ENCODE measurements at regions not wholly inside any gene's neighbourhood (a gene's known extent, or its start where the extent isn't known, plus 50 kb on each side); places are given as distances from the start of the nearest gene placed in this dataset.
A peak's percentile ranks its signal among the peaks of the same experiment; 100 is the strongest.

DNA sequence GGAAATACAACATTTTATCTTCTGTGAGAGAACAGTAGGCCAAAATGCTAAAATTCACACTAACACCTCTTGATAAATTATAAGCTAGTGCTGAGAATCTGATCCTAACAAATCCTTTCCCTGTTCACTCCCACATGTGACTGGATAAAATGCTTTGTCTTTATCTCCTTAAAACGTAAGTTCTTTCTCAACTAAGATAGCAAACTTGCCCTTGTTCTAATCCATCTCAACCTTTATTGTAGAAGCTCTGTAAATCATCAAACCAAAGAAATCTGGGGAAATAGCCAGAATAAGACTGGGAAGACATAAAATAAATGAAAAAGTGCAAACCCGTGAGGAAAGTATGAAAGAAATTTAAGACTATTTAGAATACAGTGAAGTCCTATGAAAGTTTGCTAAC is 1058.4 kb upstream of the ACVR2A start:
- ATAC-seq (no peak), DNase-seq (no peak)
- no peaks in the 10 kb centered on the region for H3K4me1 ChIP-seq
- no peaks in the 10 kb centered on the region for H3K36me3 ChIP-seq
- H3K9me3 ChIP-seq = peaks cover 0 to 29% of the 10 kb centered on the region in 2 donors
- TF ChIP-seq, protein P1, sequence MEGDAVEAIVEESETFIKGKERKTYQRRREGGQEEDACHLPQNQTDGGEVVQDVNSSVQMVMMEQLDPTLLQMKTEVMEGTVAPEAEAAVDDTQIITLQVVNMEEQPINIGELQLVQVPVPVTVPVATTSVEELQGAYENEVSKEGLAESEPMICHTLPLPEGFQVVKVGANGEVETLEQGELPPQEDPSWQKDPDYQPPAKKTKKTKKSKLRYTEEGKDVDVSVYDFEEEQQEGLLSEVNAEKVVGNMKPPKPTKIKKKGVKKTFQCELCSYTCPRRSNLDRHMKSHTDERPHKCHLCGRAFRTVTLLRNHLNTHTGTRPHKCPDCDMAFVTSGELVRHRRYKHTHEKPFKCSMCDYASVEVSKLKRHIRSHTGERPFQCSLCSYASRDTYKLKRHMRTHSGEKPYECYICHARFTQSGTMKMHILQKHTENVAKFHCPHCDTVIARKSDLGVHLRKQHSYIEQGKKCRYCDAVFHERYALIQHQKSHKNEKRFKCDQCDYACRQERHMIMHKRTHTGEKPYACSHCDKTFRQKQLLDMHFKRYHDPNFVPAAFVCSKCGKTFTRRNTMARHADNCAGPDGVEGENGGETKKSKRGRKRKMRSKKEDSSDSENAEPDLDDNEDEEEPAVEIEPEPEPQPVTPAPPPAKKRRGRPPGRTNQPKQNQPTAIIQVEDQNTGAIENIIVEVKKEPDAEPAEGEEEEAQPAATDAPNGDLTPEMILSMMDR (IDR thresholded peaks at IDR 0.05) = no peak
- intact Hi-C loops (cut with DNase I) = no loop called here
- no peak overlapping the region for H3K27ac ChIP-seq
- no peak overlapping the region for H3K4me3 ChIP-seq
- H3K27me3 ChIP-seq = no peaks in the 10 kb centered on the region

DNA sequence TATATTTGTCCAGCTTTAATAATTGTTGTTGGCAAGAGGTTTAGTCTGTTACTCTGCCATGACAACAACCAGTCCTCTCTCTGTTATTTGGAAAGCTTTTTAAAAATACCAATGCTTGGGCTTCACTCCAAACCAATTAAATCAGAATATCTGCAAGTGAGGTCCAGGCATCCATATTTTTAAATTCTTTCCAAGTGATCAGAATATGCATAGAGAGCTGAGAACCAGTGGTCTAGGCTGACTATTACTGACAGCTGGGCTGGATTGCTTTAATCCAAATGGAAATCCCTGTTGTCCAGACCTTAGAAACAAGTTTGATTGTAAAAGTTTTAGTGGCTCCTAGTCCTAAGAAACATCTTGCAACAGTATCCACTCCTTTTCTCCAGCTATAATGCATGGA is 1059.7 kb upstream of the ACVR2A start:
- Histone ChIP-seq H3K27ac (no peak overlapping the region), H3K36me3 (no peaks in the 10 kb centered on the region), H3K9me3 (peaks cover 0 to 23% of the 10 kb centered on the region in 2 donors), H3K4me3 (no peak overlapping the region), H3K27me3 (no peaks in the 10 kb centered on the region), H3K4me1 (no peaks in the 10 kb centered on the region)
- TF ChIP-seq, protein P1 (IDR thresholded peaks at IDR 0.05) = no peak
- ATAC-seq (no peak), DNase-seq (peak in 2 of 4 donors; percentile 3 to 4)
- intact Hi-C loops (cut with DNase I) = no loop called here

DNA sequence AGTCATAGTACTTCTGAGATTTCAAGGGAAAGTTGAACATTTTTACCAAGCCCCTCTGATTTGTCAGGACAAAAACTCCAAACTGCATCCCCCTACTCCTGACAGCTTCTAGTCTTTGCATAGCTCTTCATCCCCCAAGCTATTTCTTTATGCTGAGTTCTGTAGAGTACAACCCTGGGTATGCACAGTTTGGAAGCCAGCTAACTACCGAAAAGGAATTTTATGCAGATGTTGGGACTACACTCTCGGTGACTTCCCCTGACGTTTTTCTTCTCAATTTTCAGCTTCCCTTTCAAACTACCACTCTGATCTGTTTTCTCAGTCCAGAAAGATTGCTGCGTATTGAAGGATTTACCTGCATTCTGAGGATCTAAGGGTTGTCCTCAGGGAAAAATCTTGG is 1060.2 kb upstream of the ACVR2A start:
- Histone ChIP-seq H3K4me1 (no peaks in the 10 kb centered on the region), H3K27me3 (no peaks in the 10 kb centered on the region), H3K9me3 (peaks cover 0 to 19% of the 10 kb centered on the region in 2 donors), H3K4me3 (no peak overlapping the region), H3K36me3 (no peaks in the 10 kb centered on the region), H3K27ac (no peak overlapping the region)
- intact Hi-C loops (cut with DNase I) = no loop called here
- DNase-seq = no peak
- TF ChIP-seq, protein P1 (IDR thresholded peaks at IDR 0.05) = no peak
- no peak for ATAC-seq

DNA sequence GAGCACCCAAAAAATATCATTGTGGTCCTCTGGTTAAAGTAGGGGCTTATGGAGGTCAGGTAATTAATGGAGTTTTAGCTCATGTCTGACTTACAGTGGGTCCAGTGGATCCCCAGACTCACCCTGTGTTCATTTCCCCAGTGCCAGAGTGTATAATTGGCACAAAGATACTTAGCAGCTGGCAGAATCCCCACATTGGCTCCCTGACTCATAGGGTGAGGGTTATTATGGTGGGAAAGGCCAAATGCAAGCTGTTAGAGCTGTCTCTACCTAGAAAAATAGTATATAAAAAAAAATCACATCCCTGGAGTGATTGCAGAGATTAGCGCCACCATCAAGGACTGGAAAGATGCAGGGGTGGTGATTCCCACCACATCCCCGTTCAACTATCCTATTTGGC is 1067.6 kb upstream of the ACVR2A start:
- Histone ChIP-seq H3K27ac (no peak overlapping the region), H3K4me3 (no peak overlapping the region), H3K27me3 (no peaks in the 10 kb centered on the region), H3K9me3 (peaks cover 0 to 6% of the 10 kb centered on the region in 2 donors), H3K36me3 (no peaks in the 10 kb centered on the region), H3K4me1 (no peaks in the 10 kb centered on the region)
- ATAC-seq = no peak
- TF ChIP-seq, protein P1 (IDR thresholded peaks at IDR 0.05) = no peak
- no peak for DNase-seq
- intact Hi-C loops (cut with DNase I) = no loop called here

DNA sequence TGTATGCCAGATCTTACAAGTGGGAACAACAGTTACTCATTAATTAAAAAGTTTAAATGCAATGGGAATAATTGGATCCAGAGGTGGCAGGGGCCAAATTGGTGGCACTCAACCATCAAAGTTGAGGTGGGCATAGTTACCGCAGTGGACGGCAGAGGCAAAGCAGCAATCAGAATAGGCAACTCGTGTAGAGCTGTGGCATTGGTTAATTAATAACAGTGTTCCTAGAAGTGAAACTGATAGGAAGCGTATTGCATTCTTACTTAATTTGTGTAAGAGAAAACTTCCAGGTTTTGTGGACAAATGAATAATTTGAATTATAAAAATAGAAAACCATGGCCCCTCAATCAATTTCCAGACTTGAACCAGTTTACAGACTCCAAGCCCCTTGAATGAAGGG is 1068.2 kb upstream of the ACVR2A start:
- DNase-seq (no peak), ATAC-seq (no peak)
- Histone ChIP-seq H3K4me3 (no peak overlapping the region), H3K36me3 (no peaks in the 10 kb centered on the region), H3K27ac (no peak overlapping the region), H3K27me3 (no peaks in the 10 kb centered on the region), H3K4me1 (no peaks in the 10 kb centered on the region), H3K9me3 (peaks cover 0 to 6% of the 10 kb centered on the region in 2 donors)
- intact Hi-C loops (cut with DNase I) = no loop called here
- TF ChIP-seq, protein P1 (IDR thresholded peaks at IDR 0.05) = no peak

Measured in left lung (tissue), 4 donors.